Thoracic aorta (tissue), 2 donors: ENCODE measurements at regions not wholly inside any gene's neighbourhood (a gene's known extent, or its start where the extent isn't known, plus 50 kb on each side); places are given as distances from the start of the nearest gene placed in this dataset.

ENCODE experiments used
- ATAC-seq: fragments of 150-250 bp; one replicate; pipeline ENCODE4 v1.8.0; 2017; ENCODE audit warnings: low read depth; ENCODE audit not compliant: insufficient number of reproducible peaks, low FRiP score
- DNase-seq: peaks from one replicate; pipeline ENCODE4 v3.0.0-alpha.2; 2020; ENCODE audit warnings: low spot score
- H3K27ac ChIP-seq, 2 donors: fragments of 200-600 bp; sonication (generic); 1 replicate in 1 of 2; 2 replicates in 1 of 2; pipeline ENCODE4 v1.5.1; 2016; ENCODE audit warnings: mild to moderate bottlenecking in 2 of 2, moderate library complexity in 2 of 2
- H3K27me3 ChIP-seq: fragments of 200-600 bp; sonication (generic); replicated peaks from 2 replicates; pipeline ENCODE4 v1.6.0; 2016; ENCODE audit warnings: mild to moderate bottlenecking; ENCODE audit not compliant: insufficient read depth
- H3K36me3 ChIP-seq: fragments of 200-600 bp; sonication (generic); one replicate; pipeline ENCODE4 v1.5.1; 2016
- H3K4me1 ChIP-seq, 2 donors: fragments of 200-600 bp; sonication (generic); 1 replicate in 1 of 2; 2 replicates in 1 of 2; pipeline versions ENCODE4 v1.5.1 to v1.6.0; 2016; ENCODE audit warnings: low read depth in 2 of 2, mild to moderate bottlenecking in 1 of 2; ENCODE audit not compliant: control insufficient read depth in 1 of 2
- H3K4me3 ChIP-seq: fragments of 200-600 bp; sonication (generic); 2 replicates; pipeline ENCODE4 v1.5.1; 2016; ENCODE audit warnings: mild to moderate bottlenecking
- H3K9me3 ChIP-seq: fragments of 200-600 bp; sonication (generic); 2 replicates; pipeline ENCODE4 v1.5.1; 2016
- TF ChIP-seq, protein P1 (sequence below): fragments of 200-600 bp; sonication (generic); IDR thresholded peaks from one replicate; pipeline ENCODE4 v1.5.1; 2019; ENCODE audit warnings: antibody characterized with exemption

- ATAC-seq = no peak
- TF ChIP-seq, protein P1, sequence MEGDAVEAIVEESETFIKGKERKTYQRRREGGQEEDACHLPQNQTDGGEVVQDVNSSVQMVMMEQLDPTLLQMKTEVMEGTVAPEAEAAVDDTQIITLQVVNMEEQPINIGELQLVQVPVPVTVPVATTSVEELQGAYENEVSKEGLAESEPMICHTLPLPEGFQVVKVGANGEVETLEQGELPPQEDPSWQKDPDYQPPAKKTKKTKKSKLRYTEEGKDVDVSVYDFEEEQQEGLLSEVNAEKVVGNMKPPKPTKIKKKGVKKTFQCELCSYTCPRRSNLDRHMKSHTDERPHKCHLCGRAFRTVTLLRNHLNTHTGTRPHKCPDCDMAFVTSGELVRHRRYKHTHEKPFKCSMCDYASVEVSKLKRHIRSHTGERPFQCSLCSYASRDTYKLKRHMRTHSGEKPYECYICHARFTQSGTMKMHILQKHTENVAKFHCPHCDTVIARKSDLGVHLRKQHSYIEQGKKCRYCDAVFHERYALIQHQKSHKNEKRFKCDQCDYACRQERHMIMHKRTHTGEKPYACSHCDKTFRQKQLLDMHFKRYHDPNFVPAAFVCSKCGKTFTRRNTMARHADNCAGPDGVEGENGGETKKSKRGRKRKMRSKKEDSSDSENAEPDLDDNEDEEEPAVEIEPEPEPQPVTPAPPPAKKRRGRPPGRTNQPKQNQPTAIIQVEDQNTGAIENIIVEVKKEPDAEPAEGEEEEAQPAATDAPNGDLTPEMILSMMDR = no peak
These were observed 586.1 kb downstream of the RNF144B start for GRCh38 chr6:18973251-18973650.

DNA sequence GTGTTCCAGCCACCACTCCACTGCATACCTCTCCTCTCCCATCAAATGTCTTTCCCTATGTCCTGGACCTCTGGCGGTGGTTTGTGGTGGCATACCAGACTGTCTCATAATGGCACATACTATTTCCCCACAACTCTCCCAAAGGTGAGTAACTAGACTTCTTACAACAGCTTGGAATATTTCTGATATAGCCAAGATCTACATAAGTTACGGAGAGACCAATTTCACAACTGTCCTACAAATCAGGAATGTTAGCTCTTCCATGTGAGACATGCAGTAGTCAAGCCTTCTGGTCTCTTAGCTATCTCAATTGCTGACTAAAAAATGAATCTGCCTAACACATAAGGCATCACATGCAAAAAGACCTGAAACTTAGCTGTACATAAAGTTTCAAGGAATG is 588.9 kb downstream of the RNF144B start:
- ATAC-seq = no peak
- H3K27ac ChIP-seq = no peak overlapping the region

More at GRCh38 chr6:18973251-18973650, 586.1 kb downstream of the RNF144B start:
- Histone ChIP-seq H3K36me3 (no peaks in the 10 kb centered on the region), H3K27ac (no peak overlapping the region), H3K27me3 (no peaks in the 10 kb centered on the region), H3K4me3 (no peak overlapping the region), H3K4me1 (peaks cover 0 to 6% of the 10 kb centered on the region in 2 donors), H3K9me3 (no peaks in the 10 kb centered on the region)
- no peak for DNase-seq

GRCh38 chr6:18976966-18977365 is 589.8 kb downstream of the RNF144B start:
- no peak overlapping the region for H3K27ac ChIP-seq
- no peak for DNase-seq

More for the DNA sequence above, 588.9 kb downstream of the RNF144B start:
- Histone ChIP-seq H3K4me3 (no peak overlapping the region), H3K36me3 (no peaks in the 10 kb centered on the region), H3K27me3 (no peaks in the 10 kb centered on the region), H3K9me3 (no peaks in the 10 kb centered on the region), H3K4me1 (peaks cover 0 to 9% of the 10 kb centered on the region in 2 donors)
- DNase-seq = no peak
- TF ChIP-seq, protein P1 = no peak

GRCh38 chr6:18978337-18979128 is 591.4 kb downstream of the RNF144B start:
- Histone ChIP-seq H3K36me3 (no peaks in the 10 kb centered on the region), H3K4me3 (no peak overlapping the region), H3K4me1 (peaks cover 0 to 9% of the 10 kb centered on the region in 2 donors), H3K9me3 (no peaks in the 10 kb centered on the region), H3K27me3 (no peaks in the 10 kb centered on the region), H3K27ac (no peak overlapping the region)
- ATAC-seq (peak; percentile 60), DNase-seq (no peak)
- TF ChIP-seq, protein P1 = no peak

More at GRCh38 chr6:18976966-18977365, 589.8 kb downstream of the RNF144B start:
- H3K27me3 ChIP-seq = no peaks in the 10 kb centered on the region
- H3K4me3 ChIP-seq = no peak overlapping the region
- ATAC-seq = no peak
- H3K4me1 ChIP-seq = peaks cover 0 to 9% of the 10 kb centered on the region in 2 donors
- H3K9me3 ChIP-seq = no peaks in the 10 kb centered on the region
- TF ChIP-seq, protein P1 = no peak
- H3K36me3 ChIP-seq = no peaks in the 10 kb centered on the region

GRCh38 chr6:18985061-18985460 is 597.9 kb downstream of the RNF144B start:
- no peaks in the 10 kb centered on the region for H3K9me3 ChIP-seq
- TF ChIP-seq, protein P1 = no peak
- no peak overlapping the region for H3K27ac ChIP-seq
- DNase-seq (no peak), ATAC-seq (no peak)
- no peaks in the 10 kb centered on the region for H3K27me3 ChIP-seq
- no peaks in the 10 kb centered on the region for H3K4me1 ChIP-seq
- H3K36me3 ChIP-seq = no peaks in the 10 kb centered on the region
- H3K4me3 ChIP-seq = no peak overlapping the region
